Ascending aorta (tissue), 2 donors: ENCODE measurements at regions not wholly inside any gene's neighbourhood (a gene's known extent, or its start where the extent isn't known, plus 50 kb on each side); places are given as distances from the start of the nearest gene placed in this dataset.

ENCODE experiments used
- DNase-seq, 2 donors: peaks; one replicate each; pipeline ENCODE4 v3.0.0-alpha.2; 2019; ENCODE audit warnings: low spot score in 2 of 2
- H3K27ac ChIP-seq, 2 donors: fragments of 200-600 bp; sonication (generic); one replicate each; pipeline ENCODE4 v1.5.1; 2016 to 2017; ENCODE audit warnings: mild to moderate bottlenecking in 1 of 2
- H3K27me3 ChIP-seq: fragments of 200-600 bp; sonication (generic); one replicate; pipeline ENCODE4 v1.5.1; 2017
- H3K36me3 ChIP-seq, 2 donors: fragments of 200-600 bp; sonication (generic); one replicate each; pipeline ENCODE4 v1.5.1; 2016
- H3K4me1 ChIP-seq, 2 donors: fragments of 200-600 bp; sonication (generic); one replicate each; pipeline ENCODE4 v1.5.1; 2016 to 2017; ENCODE audit warnings: mild to moderate bottlenecking in 1 of 2
- H3K4me3 ChIP-seq, 2 donors: fragments of 200-600 bp; sonication (generic); one replicate each; pipeline ENCODE4 v1.5.1; 2016 to 2017; ENCODE audit warnings: mild to moderate bottlenecking in 1 of 2
- H3K9me3 ChIP-seq, 2 donors: fragments of 200-600 bp; sonication (generic); one replicate each; pipeline ENCODE4 v1.5.1; 2016
- CTCF ChIP-seq, 3 experiments: fragments of 200-600 bp in 2 of 3; fragments of 450-650 bp in 1 of 3; sonication (generic) in 2 of 3; IDR thresholded peaks; one replicate each; pipeline ENCODE4 v1.5.1; 2016 to 2019; ENCODE audit warnings: antibody characterized with exemption in 3 of 3, mild to moderate bottlenecking in 1 of 3, moderate library complexity in 1 of 3
- intact Hi-C: fragments of 100-400 bp; cut with DNase I; formaldehyde crosslinking; loops from one replicate; pipeline ENCODE4 v1.15.1; 2023

- H3K27ac ChIP-seq = no peak overlapping the region
- H3K36me3 ChIP-seq = no peaks in the 10 kb centered on the region
- no peaks in the 10 kb centered on the region for H3K4me1 ChIP-seq
- H3K27me3 ChIP-seq = no peaks in the 10 kb centered on the region
- H3K9me3 ChIP-seq = no peaks in the 10 kb centered on the region
- no peak overlapping the region for H3K4me3 ChIP-seq
- intact Hi-C loops = no loop called here
- TF ChIP-seq CTCF (IDR thresholded peaks at IDR 0.05) = no peak
- DNase-seq = no peak
Observed at GRCh38 chr6:167445568-167445967, 120.7 kb downstream of the TTLL2 start.

DNA sequence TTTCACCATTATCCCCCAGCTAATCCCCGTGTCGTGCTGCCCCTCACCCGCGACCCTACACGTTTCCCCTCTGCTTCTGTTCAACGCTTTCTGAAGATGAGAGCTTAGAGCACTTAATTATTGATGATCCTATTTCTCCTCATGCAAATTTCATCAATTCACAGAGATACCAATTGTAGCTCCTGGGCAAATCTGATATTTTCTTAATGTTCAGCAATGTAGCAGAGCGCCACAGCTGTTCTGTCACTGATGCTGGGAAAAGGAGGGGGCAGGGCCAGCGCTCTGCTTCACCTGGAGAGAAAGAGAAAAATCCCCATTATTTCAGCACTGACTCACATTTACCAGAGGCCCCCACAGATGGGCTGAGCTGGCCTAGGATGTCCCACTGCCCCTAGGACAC, 121.2 kb downstream of the TTLL2 start:
- Histone ChIP-seq H3K36me3 (no peaks in the 10 kb centered on the region), H3K27ac (no peak overlapping the region), H3K4me1 (no peaks in the 10 kb centered on the region), H3K9me3 (no peaks in the 10 kb centered on the region), H3K27me3 (no peaks in the 10 kb centered on the region), H3K4me3 (no peak overlapping the region)
- DNase-seq = no peak
- intact Hi-C loops = no loop called here
- no peak for TF ChIP-seq CTCF (IDR thresholded peaks at IDR 0.05)

GRCh38 chr6:167446971-167447370, 122.1 kb downstream of the TTLL2 start:
- intact Hi-C loops = no loop called here
- DNase-seq = no peak
- Histone ChIP-seq H3K36me3 (no peaks in the 10 kb centered on the region), H3K4me1 (no peaks in the 10 kb centered on the region), H3K9me3 (no peaks in the 10 kb centered on the region), H3K27me3 (no peaks in the 10 kb centered on the region), H3K4me3 (no peak overlapping the region), H3K27ac (no peak overlapping the region)
- TF ChIP-seq CTCF (IDR thresholded peaks at IDR 0.05) = no peak

DNA sequence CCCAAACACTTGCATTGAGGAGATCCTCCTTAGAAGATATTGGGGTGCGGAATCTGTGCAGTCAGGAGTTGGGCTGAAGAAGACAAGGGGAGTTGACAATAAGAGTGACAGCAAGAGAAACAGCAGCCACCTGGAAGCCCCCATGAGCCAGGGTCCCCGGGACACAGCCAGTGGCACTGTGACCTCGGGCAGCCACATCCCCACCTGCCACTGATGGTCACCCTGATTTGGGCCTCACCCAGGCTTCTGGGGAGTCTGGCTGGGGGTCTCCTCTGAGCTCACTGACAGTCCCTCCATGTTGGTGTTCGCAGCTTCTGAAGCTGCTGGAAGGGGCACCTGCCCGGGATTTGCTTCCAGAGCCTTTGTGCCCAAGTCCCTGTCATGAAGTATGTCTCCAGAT, 123.5 kb downstream of the TTLL2 start:
- intact Hi-C loops = no loop called here
- Histone ChIP-seq H3K27ac (no peak overlapping the region), H3K4me3 (no peak overlapping the region), H3K4me1 (no peaks in the 10 kb centered on the region), H3K27me3 (no peaks in the 10 kb centered on the region), H3K36me3 (no peaks in the 10 kb centered on the region), H3K9me3 (no peaks in the 10 kb centered on the region)
- no peak for DNase-seq
- no peak for TF ChIP-seq CTCF (IDR thresholded peaks at IDR 0.05)

GRCh38 chr6:167449094-167449861, 124.4 kb downstream of the TTLL2 start:
- Histone ChIP-seq H3K36me3 (no peaks in the 10 kb centered on the region), H3K4me3 (no peak overlapping the region), H3K9me3 (no peaks in the 10 kb centered on the region), H3K27ac (no peak overlapping the region), H3K27me3 (no peaks in the 10 kb centered on the region), H3K4me1 (no peaks in the 10 kb centered on the region)
- TF ChIP-seq CTCF (IDR thresholded peaks at IDR 0.05) = no peak
- intact Hi-C loops = no loop called here
- DNase-seq = no peak

GRCh38 chr6:167450626-167451025, 125.7 kb downstream of the TTLL2 start:
- intact Hi-C loops = no loop called here
- H3K9me3 ChIP-seq = no peaks in the 10 kb centered on the region
- DNase-seq = no peak

More at GRCh38 chr6:167450626-167451025, 125.7 kb downstream of the TTLL2 start:
- Histone ChIP-seq H3K36me3 (no peaks in the 10 kb centered on the region), H3K27ac (no peak overlapping the region), H3K27me3 (no peaks in the 10 kb centered on the region), H3K4me3 (no peak overlapping the region), H3K4me1 (no peaks in the 10 kb centered on the region)
- no peak for TF ChIP-seq CTCF (IDR thresholded peaks at IDR 0.05)
